ENCODE measurements at regions not wholly inside any gene's neighbourhood (a gene's known extent, or its start where the extent isn't known, plus 50 kb on each side); places are given as distances from the start of the nearest gene placed in this dataset.
A peak's percentile ranks its signal among the peaks of the same experiment; 100 is the strongest.

GRCh38 chr2:66684289-66684688, 249.4 kb downstream of the MEIS1 start:
- H3K9me3 ChIP-seq (ENCODE audit: control insufficient read depth, insufficient read depth, low read length): no peaks in the 10 kb centered on the region
- no peak overlapping the region for H2BK20ac ChIP-seq (ENCODE audit: low read depth, low read length)
- no peaks in the 10 kb centered on the region for H3K27me3 ChIP-seq (ENCODE audit: control insufficient read depth, insufficient read depth, low read length)
- no TSS peak for BruUV-seq (replicated peaks)
- intact Hi-C loops (cut with micrococcal nuclease): no loop called here
- no peaks in the 10 kb centered on the region for H3K79me1 ChIP-seq (ENCODE audit: low read depth in 1 of 2, low read length in 2 of 2)
- no peak overlapping the region for H3K18ac ChIP-seq (ENCODE audit: low read depth, low read length)
- H3K56ac ChIP-seq (ENCODE audit: extremely low read depth, insufficient read depth, low read length): no peak overlapping the region
- in situ Hi-C loops (cut with MboI; ENCODE audit: low sequenced_read_pairs): no loop called here
- no peak overlapping the region for H2BK120ac ChIP-seq (ENCODE audit: low read depth, low read length)
- H3K14ac ChIP-seq (replicated peaks; ENCODE audit: low read depth, low read length): no peak overlapping the region
- no peak overlapping the region for H3K23ac ChIP-seq (ENCODE audit: low read depth, low read length)
- no peak overlapping the region for H3K4me2 ChIP-seq (ENCODE audit: low read depth, low read length)
- DNase-seq (peak; percentile 47), ATAC-seq (ENCODE audit: low read depth) (no peak)
- no peak overlapping the region for H4K5ac ChIP-seq (ENCODE audit: low read depth, low read length)
- no peak overlapping the region for H2AK9ac ChIP-seq (replicated peaks; ENCODE audit: low read depth, low read length, poor library complexity)
- no peak overlapping the region for H4K8ac ChIP-seq (ENCODE audit: low read depth in 2 of 2, low read length in 2 of 2)
- dilution Hi-C loops (cut with HindIII; ENCODE audit: low sequenced_read_pairs, unreplicated experiment): no loop called here
- TF ChIP-seq CHD1 (IDR thresholded peaks at IDR 0.05; ENCODE audit: low read depth, low read length): no peak
- TF ChIP-seq FOS (IDR thresholded peaks at IDR 0.05; ENCODE audit: low read depth, low read length): no peak
- TF ChIP-seq RAD21 (IDR thresholded peaks at IDR 0.05; ENCODE audit: low read length): no peak
- no peak for TF ChIP-seq MXI1 (IDR thresholded peaks at IDR 0.05; ENCODE audit: borderline replicate concordance, low read depth, low read length)
- no peak for TF ChIP-seq CEBPB (IDR thresholded peaks at IDR 0.05; ENCODE audit: low read depth, low read length)
- no peak for TF ChIP-seq MAFK (IDR thresholded peaks at IDR 0.05; ENCODE audit: low read depth, low read length)
- TF ChIP-seq BHLHE40 (IDR thresholded peaks at IDR 0.05; ENCODE audit: low read depth, low read length): no peak
- TF ChIP-seq SMC3 (IDR thresholded peaks at IDR 0.05; ENCODE audit: low read depth, low read length): no peak
- TF ChIP-seq MAZ (IDR thresholded peaks at IDR 0.05; ENCODE audit: borderline replicate concordance, low read depth, low read length): no peak
- TF ChIP-seq CTCF (conservative IDR thresholded peaks at IDR 0.05; ENCODE audit: low read depth, low read length): no peak
- no peak for TF ChIP-seq USF2 (IDR thresholded peaks at IDR 0.05; ENCODE audit: low read depth, low read length)
- TF ChIP-seq RFX5 (IDR thresholded peaks at IDR 0.05; ENCODE audit: low read depth, low read length): no peak
- TF ChIP-seq POLR2A (IDR thresholded peaks at IDR 0.05; ENCODE audit: low read depth, low read length): no peak
- TF ChIP-seq ELK1 (IDR thresholded peaks at IDR 0.05; ENCODE audit: borderline replicate concordance, low read depth, low read length): no peak
- H4K20me1 ChIP-seq (ENCODE audit: insufficient read depth, low read length): no peaks in the 10 kb centered on the region
- no peak overlapping the region for H3K9ac ChIP-seq (ENCODE audit: low read depth, low read length)
- H2AFZ ChIP-seq (replicated peaks; ENCODE audit: low read length, poor library complexity): no peak overlapping the region
- H2BK15ac ChIP-seq (ENCODE audit: low read depth, low read length): no peak overlapping the region
- H3K4me3 ChIP-seq (ENCODE audit: insufficient read depth, low read depth, low read length): no peak overlapping the region
- ChIA-PET CTCF (no interaction called here), POLR2A (ENCODE audit: unreplicated experiment) (no interaction called here)
- H2BK5ac ChIP-seq (ENCODE audit: low read depth, low read length, poor library complexity, severe bottlenecking): no peak overlapping the region
- H3K27ac ChIP-seq (ENCODE audit: insufficient read depth, low read length): no peak overlapping the region
- H2AK5ac ChIP-seq (ENCODE audit: low read depth, low read length): no peak overlapping the region
- no peak overlapping the region; the same call in 1 of the 2 replicates for H3K4ac ChIP-seq (ENCODE audit: low read depth, low read length)
- WGBS, 2 experiments (ENCODE audit: extremely low coverage in 2 of 2, insufficient read length in 1 of 2): no CpG with 5 or more reads among the region's 2 CpGs
- H4K91ac ChIP-seq (ENCODE audit: insufficient read depth, low read depth, low read length): no peak overlapping the region
- no peaks in the 10 kb centered on the region for H3K36me3 ChIP-seq (ENCODE audit: control insufficient read depth, insufficient read depth, low read length)
- H3K9me1 ChIP-seq (ENCODE audit: insufficient read depth, low read length): no peaks in the 10 kb centered on the region
- H3K4me1 ChIP-seq (ENCODE audit: control insufficient read depth, insufficient read depth, low read length): peaks cover 2% of the 10 kb centered on the region

Data from IMR-90 (cell line).